H1 (cell line): ENCODE measurements at regions not wholly inside any gene's neighbourhood (a gene's known extent, or its start where the extent isn't known, plus 50 kb on each side); places are given as distances from the start of the nearest gene placed in this dataset.

ENCODE experiments used
- ATF2 ChIP-seq: IDR thresholded peaks from 2 replicates; pipeline ENCODE4 v1.6.1; 2012; ENCODE audit warnings: low read length, inconsistent platforms
- CHD7 ChIP-seq: fragments of 300-600 bp; sonication (generic); IDR thresholded peaks from 2 replicates; pipeline ENCODE4 v1.7.1; 2012; ENCODE audit warnings: low read length, moderate library complexity, mild to moderate bottlenecking, inconsistent platforms; ENCODE audit not compliant: insufficient replicate concordance
- EGR1 ChIP-seq: IDR thresholded peaks from 2 replicates; pipeline ENCODE4 v1.6.1; 2011; ENCODE audit warnings: low read depth, low read length, borderline replicate concordance
- GABPA ChIP-seq: IDR thresholded peaks from 2 replicates; pipeline ENCODE4 v1.6.1; 2011; ENCODE audit warnings: mild to moderate bottlenecking, low read length, moderate library complexity, borderline replicate concordance; ENCODE audit not compliant: insufficient read depth
- JUND ChIP-seq: IDR thresholded peaks from 2 replicates; pipeline ENCODE4 v1.6.1; 2011; ENCODE audit warnings: mild to moderate bottlenecking, improper control_type of control experiment, low read length
- KDM4A ChIP-seq: IDR thresholded peaks from one replicate; pipeline ENCODE4 v1.7.1; 2012; ENCODE audit warnings: low read depth, mild to moderate bottlenecking, moderate library complexity, low read length, inconsistent platforms; ENCODE audit not compliant: severe bottlenecking
- USF2 ChIP-seq: IDR thresholded peaks from 2 replicates; pipeline ENCODE4 v1.6.1; 2011; ENCODE audit warnings: low read length, improper control_type of control experiment

- no peak for TF ChIP-seq ATF2
- TF ChIP-seq USF2: peak; percentile 81
- no peak for TF ChIP-seq EGR1
- TF ChIP-seq JUND: no peak
- TF ChIP-seq CHD7: no peak
- TF ChIP-seq GABPA: no peak
- TF ChIP-seq KDM4A: peak; percentile 82
Observed at GRCh38 chrY:19567051-19567921, 177.2 kb downstream of the KDM5D start (continued).
